ENCODE measurements at regions not wholly inside any gene's neighbourhood (a gene's known extent, or its start where the extent isn't known, plus 50 kb on each side); places are given as distances from the start of the nearest gene placed in this dataset.

DNA sequence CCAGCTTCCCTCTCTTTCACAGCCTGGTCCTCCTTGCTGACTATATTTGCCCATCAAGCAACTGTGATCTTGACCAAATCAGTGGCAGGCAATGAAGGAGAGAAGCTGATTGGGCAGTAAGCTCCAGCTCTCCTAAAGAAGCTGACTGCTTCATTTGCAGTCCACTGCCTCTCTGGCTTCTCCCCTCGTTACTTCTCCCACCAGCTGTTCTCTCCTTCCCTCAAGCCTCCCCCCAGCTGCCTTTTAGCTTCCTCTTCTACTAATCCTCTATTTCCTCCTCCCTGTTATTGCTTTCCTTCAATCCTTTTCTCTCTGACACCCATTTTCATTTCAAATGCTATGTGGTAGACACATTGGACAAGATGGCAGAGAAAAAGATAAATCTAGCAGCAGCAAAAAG is 474.7 kb upstream of the UBE2E2 start:
- TF ChIP-seq, protein P1, sequence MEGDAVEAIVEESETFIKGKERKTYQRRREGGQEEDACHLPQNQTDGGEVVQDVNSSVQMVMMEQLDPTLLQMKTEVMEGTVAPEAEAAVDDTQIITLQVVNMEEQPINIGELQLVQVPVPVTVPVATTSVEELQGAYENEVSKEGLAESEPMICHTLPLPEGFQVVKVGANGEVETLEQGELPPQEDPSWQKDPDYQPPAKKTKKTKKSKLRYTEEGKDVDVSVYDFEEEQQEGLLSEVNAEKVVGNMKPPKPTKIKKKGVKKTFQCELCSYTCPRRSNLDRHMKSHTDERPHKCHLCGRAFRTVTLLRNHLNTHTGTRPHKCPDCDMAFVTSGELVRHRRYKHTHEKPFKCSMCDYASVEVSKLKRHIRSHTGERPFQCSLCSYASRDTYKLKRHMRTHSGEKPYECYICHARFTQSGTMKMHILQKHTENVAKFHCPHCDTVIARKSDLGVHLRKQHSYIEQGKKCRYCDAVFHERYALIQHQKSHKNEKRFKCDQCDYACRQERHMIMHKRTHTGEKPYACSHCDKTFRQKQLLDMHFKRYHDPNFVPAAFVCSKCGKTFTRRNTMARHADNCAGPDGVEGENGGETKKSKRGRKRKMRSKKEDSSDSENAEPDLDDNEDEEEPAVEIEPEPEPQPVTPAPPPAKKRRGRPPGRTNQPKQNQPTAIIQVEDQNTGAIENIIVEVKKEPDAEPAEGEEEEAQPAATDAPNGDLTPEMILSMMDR (IDR thresholded peaks at IDR 0.05), result no peak
- no peak for TF ChIP-seq TCF12 (IDR thresholded peaks at IDR 0.05)
- no peak for TF ChIP-seq ZBTB33 (IDR thresholded peaks at IDR 0.05; ENCODE audit: borderline replicate concordance, low read depth)
- no peak for TF ChIP-seq EZH2phosphoT487 (IDR thresholded peaks at IDR 0.05; ENCODE audit: borderline replicate concordance, low read depth)
- TF ChIP-seq POLR2AphosphoS5 (IDR thresholded peaks at IDR 0.05; ENCODE audit: low read depth, low read length), result no peak

Measured in SK-N-SH (cell line).